HUDEP-2 (cell line): ENCODE measurements at regions not wholly inside any gene's neighbourhood (a gene's known extent, or its start where the extent isn't known, plus 50 kb on each side); places are given as distances from the start of the nearest gene placed in this dataset.

Experiments used
- DNase-seq, 76 experiments: peaks; one replicate each; lab custom pipeline; 2025; ENCODE audit not compliant: unreplicated experiment in 76 of 76; lab: John Stamatoyannopoulos, UW

DNA sequence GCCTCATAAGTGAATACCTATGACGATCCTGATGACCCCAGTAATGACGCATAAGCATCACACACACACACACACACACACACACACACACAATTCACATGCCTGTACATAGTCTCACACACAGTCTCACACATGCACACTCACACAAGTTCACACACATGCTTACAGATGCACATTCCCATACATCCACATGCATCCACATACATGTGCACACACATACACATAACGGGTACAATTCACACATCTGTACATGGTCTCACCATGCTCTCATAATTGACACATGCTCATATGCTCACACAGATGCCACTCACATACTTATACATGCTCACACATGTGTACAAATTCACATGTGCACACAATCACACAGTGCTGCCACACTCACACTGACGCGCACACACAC lies 105.7 kb upstream of the VSTM2B start:
- DNase-seq = no peak

DNA sequence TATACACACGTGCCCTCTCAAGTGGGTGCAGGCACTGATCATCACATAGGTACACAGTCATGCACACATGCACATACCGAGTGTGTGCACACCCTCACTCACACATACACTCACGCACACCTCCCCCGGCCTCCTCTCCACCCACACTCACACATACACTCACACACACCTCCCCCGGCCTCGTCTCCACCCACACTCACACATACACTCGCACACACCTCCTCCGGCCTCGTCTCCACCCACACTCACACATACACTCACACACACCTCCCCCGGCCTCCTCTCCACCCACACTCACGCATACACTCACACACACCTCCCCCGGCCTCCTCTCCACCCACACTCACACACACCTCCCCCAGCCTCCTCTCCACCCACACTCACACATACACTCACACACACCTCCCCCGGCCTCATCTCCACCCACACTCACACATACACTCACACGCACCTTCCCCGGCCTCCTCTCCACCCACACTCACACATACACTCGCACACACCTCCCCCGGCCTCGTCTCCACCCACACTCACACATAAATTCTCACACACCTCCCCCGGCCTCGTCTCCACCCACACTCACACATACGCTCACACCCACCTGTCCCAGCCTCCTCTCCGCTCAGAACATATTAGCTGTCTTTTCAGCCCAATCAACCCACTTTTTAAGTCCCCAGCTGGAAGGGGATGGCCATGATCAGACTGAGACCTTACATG lies 105.2 kb upstream of the VSTM2B start:
- DNase-seq = no peak

DNA sequence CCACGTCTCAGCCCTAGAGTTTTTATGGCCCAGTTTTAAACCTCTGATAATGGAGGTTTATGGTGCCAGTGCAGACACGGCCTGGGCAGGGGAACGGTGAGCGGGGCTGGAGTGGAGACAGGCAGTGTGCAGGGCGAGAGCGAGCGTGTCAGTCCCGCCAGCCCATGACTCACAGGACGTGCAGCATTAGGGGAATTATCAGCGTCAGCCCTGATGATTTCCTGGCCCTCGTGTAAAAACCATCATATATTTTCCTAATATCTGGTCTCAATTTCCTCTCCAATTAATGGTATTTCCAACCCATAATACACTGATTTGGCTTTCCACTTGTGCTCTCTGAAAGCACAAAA lies 104.6 kb upstream of the VSTM2B start:
- DNase-seq = no peak

DNA sequence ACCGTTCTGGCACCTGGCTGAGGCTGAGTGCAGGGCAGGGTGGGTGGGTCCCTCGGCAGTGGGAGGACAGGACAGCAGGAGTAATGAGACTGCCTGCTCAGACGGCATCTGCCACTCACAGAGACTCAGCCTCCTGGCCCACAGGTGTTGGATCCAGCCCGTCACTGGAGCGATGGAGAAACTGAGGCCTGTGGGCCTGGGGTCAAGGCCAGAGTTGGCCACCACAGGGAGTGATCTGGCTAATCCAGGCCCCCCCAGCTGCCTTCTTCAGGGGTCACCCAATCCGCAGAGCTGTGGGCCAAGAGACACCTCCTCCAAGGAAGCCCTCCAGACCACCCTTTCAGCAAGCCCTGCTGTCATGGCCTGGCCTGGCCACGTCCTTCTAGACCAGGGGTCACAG lies 103.7 kb upstream of the VSTM2B start:
- DNase-seq = no peak

DNA sequence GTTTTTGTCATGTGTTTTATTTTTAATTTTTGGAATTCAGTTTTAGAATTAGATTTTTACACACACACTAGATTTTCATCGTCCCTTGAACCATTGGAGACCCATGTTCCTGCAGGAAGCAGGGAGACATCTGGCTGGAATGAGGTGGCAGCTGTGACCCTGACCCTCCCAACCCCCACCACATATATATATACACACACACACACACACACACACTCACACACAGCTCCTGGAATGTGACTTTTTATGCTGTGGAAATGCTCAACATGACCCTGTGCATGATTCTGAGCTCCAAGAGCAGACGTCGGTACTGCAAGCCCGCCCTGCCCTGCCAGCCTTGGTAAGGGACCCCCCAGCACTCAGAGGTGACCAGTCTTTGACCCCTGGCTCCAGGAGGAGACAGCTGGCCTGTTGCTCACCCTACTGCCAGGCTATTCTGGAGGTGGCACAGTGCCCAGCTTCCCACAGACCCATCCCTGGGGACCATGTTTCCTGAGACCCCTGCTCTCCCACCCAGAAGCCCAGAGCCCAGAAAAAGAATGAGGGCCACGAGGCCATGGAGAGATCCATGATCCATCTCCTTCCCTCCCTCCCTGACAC lies 103.2 kb upstream of the VSTM2B start:
- DNase-seq = no peak

DNA sequence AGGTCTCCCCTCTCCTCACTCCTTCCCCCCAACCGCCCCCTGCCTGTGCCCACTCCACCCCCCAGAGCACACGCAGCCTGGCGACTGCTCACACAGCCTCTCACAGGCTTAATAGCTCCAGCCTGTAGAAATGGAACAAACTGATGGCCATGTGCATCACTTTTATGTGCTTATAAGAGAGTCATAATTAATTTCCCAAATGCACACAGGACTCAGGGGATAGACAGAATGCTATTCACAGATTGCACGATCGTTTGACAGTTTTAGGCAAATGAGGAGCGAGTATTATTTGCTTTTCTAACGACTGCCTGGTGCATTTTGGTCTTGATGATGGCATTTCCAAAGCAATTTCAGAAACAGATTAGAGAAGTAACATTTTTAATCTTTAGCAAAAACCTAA lies 97.7 kb upstream of the VSTM2B start:
- DNase-seq = no peak

DNA sequence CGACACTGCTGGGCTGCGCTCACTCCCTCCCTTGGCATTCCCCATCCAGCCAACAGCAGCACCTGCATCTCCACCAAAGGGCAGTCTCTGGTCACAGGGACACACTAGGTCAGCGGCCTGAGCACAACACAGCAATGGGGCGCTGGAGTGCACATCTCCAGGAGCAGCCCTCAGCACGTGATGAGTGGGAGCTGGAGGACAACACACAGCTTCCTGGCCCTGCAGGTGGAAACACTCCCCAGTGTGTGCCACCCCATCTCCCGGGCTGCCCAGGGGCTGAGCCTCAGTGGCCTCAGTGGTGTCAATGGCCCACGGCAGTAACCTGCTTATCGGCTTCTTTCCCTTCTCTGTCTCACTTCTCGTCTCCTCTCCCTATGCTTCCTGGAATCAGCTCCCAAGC lies 96.8 kb upstream of the VSTM2B start:
- no peak for DNase-seq

DNA sequence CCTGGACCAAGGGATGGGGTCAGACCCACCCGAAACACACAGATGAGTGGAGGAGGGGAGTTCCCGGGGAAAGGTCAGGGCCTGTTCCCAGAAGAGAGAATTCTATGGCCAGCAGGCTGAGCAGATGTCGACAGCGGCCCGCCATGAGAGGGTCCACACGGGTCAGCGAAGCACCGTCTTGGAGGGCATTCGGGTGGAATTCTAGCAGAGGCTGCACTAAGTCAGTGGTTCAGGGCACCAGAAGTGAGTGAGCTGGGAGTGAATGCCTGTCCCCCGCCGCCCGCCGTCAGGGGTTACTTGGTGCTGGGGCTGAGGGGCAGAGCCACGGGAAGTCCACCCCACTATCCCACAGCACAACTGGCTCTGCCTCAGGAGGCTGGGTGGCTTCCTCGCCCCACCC lies 96.2 kb upstream of the VSTM2B start:
- DNase-seq = no peak

DNA sequence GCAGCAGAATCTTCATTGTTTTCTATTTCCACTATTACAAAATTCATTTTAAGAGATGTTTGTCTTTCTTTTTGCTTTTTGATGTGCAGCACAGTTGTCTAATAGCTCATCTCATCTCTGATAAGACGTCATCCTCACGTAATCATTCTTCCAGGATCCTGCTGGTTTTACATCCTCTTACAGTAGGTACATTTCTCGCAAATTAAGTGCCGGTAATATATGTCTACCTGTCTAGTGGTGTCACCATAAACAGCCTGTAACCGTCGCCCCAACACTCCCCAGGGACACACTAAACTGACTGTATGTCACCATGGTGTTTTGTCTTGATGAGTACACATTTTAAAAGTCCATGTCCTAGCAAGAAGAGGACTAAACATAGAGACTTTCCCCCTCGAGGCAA lies 94.5 kb upstream of the VSTM2B start:
- DNase-seq = no peak

DNA sequence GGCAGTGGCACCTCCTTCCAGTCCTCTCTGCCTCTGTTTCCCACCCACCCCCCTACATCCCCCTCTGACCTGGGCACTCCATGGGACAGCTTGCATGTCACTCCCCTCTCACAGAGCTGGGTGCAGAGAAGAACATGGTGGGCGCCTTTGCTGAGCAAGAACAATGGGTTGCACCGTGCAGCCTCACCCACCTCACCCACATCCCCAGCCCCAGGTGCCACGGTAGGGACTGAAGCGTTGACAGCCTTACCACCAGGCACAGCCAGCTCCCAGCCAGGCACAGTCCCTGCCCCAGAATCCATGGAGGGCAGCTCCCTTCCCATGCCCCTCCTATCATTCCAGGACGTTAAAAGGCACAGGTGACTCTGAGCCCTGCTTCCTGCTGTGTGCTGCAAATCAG lies 93.1 kb upstream of the VSTM2B start:
- no peak for DNase-seq

DNA sequence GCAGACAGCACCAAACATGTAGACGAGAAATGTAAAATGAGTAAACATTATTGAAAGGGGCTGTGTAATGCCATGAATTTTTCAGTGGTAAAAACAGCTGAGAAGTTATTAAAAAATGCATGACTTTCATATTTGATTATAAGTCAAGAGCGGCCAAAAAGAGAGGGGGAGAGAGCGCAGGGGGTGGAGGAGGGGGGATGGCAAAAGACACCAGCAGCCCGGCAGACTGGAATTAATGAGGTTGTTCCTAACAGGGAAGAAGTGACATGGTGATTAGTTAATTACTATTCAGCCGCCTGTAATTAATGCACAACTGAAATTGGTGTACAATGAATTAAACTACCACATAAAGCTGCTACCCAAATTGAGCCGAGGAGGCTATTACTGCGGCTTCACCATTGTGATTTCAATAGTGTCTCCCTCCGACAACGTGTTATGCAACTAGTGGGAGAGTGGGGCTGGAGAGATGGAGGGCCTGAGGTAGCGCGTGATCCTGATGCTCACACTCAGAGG lies 89.1 kb upstream of the VSTM2B start:
- DNase-seq = no peak

DNA sequence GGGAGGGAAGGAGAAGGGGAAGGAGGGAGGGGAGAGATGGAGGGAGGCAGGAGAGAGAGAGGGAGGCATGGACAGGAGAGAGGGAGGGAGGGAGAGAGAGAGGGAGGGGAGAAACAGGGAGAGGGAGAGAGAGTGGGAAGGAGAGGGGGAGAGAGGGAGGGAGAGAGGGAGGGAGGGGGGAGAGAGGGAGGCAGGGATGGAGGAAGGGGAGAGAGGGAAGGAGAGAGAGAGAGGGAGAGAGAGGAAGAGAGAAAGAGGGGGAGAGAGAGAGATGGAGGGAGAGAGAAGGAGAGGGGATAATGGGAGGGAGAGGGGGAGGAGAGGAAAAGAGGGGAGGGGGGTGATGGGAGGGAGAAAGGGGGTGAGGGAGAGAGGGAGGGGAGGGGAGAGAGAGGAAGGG lies 86.8 kb upstream of the VSTM2B start:
- no peak for DNase-seq

DNA sequence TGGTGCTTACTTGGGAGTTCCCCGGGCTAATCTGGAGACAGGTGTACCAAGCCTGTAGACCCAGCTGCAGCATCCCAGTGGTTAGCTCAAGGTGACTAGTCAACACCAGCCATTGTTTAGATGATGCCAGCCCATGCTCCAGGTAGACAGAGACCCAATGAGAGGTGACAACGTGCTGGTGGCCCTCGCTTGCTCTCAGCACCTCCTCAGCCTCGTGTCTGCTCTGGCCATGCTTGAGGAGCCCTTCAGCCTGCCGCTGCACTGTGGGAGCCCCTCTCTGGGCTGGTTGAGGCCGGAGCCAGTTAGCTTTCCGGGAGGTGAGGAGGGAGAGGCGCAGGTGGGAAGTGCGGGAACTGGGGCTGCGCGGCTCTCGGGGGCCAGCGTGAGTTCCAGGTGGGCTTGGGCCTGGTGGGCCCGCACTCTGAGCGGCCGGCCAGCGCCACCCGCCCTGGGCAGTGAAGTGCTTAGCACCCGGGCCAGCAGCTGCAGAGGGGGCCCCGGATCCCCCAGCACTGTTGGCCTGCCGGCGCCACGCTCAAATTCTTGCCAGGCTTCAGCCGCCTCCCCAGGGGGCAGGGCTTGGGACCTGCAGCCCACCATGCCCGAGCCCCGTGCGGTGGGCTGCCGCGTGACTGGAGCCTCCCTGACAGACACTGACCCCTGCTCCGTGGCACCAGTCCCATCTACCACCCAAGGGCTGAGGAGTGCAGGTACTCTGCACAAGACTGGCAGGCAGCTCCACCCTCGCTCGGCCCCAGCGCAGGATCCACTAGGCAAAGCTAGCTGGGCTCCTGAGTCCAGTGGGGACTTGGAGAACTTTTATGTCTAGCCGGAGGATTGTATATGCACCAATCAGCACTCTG lies 85.9 kb upstream of the VSTM2B start:
- DNase-seq = no peak

DNA sequence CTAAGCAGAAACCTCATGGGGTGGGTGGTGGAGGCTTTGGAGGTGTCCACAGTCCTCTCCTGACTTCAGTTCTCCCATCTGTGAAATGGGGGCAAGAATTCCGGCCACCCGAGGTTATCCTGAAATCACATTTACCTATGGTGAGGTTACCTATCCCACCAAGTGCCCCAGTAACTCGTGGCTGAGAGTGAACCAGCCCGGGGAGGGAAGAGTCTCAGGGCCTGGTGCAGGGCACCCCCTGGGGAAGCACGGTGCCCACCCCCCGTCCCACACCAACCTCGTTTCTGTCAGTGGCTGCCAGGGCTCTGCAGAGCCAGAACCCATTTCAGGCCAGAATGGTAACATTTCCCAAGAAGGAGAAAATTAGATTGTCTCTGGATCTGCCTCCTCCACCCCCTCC lies 83.7 kb upstream of the VSTM2B start:
- no peak for DNase-seq

DNA sequence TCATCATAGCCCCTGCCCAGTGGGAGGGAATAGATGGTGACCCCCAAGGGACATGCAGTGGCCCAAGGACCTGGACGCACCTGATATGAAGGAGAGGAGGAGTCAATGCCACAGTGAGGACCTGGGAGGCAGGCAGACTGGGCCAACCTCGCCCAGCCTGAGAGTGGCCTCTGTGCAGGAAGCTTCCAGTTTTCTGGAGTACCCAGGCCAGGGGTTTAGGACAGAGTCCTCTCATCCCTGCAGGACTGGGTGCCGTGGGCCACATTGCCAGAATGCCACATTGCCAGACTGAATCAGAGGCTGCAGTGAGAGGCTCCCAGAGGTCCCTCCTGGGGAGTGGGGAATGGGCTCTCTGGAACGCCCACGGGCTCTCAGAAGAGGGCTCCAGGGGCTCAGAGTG lies 82.9 kb upstream of the VSTM2B start:
- DNase-seq = no peak

DNA sequence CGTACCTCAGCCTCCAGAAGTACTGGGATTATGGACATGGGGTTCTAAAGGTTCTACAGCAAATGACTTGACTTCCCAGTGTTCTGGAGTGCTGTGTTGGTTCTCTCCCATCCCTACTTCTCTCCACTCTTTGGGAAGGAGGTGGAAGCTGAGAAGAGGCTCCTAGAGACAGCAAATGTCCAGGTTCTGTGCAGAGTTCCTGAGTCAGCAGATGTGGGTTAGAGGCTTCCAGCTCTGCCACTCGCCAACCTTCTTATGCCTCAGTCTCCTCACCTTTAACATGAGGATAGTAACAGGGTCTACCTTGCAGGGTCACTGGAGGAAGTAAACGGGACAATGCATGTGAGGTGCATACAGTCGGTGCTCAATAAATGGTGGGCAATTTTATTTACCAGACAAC lies 80.5 kb upstream of the VSTM2B start:
- DNase-seq = no peak

DNA sequence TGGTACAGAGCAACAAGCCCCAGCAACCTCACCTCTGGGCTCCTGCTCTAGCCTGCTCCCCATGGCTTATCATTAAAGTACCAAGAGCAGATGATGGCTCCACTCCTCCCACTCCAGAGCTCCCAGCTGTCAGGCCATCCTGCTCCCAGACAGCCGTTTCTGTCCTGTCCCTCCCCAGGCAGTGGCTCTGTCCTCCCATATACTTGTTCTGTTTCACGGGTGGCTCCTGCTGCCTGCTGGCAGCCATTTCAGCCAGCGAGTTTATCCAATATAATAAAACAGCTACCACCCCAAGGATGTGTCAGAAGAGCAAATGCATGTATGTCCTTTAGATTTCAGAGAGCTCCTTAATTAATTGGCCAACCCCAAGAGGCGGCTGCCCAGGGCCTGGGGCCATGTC lies 79.4 kb upstream of the VSTM2B start:
- no peak for DNase-seq

DNA sequence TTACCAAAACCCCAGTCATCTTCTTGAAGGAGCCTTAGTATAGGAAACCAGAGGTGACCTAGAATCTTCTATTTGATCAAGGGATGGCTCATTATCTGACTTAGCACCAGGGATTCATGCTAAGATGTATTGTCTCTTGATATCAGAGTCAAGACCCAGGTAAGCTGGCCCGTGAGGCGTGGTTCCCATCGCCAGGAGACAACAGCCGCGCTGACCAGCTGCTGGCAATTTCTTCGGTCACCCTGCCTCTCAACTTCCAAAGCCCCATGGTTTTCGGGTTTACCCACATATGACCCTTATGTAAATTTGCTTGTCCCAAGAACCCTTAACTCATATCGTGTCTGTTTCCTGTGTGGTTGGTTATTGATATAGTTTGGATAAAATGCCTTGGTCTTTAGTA lies 77.7 kb upstream of the VSTM2B start:
- no peak for DNase-seq

DNA sequence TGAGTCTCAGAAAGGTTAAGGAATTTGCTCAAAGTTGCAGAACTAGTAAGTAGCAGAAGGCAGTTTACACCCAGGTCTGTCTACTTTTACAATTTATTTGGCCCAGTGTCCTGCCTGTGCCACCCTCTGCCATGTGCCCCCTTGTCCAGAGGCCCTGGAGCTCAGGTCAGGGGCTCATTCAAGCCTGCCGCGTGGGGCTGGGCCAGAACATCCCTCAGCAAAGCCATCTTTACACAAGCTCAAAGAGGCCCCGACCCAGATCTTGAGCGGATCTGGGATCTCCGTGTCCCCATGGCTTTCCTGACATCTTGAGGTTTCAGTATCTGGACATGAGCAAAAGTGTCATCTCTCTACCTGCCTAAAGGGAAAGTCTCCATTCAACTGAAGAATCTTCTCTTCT lies 76.4 kb upstream of the VSTM2B start:
- no peak for DNase-seq

DNA sequence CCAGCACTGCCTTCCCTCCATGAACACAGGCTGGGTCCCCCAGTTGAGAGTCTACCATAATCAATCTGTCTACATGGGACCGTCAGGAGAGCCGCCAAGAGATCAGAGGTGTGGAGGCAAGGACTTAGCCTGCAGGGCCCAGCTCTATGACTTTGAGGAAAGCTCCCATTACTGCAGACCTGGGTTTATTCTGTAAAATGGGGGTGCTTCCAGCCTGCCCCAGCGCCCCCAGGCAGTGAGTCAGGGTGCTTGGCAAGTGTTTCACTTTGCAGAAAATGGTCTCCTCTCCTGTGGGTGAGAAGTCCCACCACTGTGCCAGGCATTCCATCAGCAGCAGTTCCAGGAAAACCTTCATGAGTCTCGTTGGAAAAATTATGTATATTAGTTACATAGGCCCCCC lies 75.5 kb upstream of the VSTM2B start:
- DNase-seq = no peak

DNA sequence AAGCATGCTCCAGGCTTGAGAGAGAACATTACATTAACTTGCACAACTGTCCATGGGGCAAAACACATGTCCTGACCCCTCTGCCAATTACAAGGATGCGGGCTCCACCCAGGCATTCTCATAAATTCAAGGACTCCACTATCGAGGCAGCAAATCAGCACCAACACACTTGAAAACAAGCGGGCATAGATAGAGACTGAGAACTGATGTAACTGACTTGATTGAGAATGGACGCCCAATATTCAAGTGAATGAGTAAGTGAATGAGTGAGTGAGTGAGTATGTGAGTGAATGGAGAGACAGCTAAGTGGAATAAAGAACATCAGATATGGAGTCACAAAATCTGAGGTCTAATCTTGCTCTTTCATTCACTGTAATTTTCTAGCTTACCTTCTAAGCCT lies 75.0 kb upstream of the VSTM2B start:
- no peak for DNase-seq

DNA sequence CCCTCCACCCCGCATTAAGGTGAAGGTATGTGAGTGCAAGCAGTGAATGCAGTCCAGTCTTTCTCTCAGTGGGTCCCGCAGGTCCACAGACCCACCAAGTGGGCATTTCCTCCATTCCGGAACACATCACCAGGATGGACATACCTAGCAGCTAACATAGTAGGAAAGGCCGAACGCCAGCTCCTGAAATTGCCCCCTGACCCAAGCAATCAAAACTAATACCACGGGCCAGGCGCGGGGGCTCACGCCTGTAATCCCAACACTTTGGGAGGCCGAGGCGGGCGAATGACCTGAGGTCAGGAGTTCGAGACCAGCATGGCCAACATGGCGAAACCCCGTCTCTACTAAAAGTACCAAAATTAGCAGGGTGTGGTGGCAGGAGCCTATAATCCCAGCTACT lies 71.7 kb upstream of the VSTM2B start:
- no peak for DNase-seq
